Left ventricle myocardium inferior (tissue), 1 donor: ENCODE measurements at regions not wholly inside any gene's neighbourhood (a gene's known extent, or its start where the extent isn't known, plus 50 kb on each side); places are given as distances from the start of the nearest gene placed in this dataset.
"Not testable (repeated sequence)": the region's sequence is repeated elsewhere in the genome, so short reads cannot be mapped to it uniquely, and the experiment has no call there.

Experiments
- DNase-seq: peaks from one replicate; pipeline ENCODE4 v3.0.0-alpha.2; 2020
- H3K27ac ChIP-seq: fragments of 200-600 bp; replicated peaks from 2 replicates; pipeline ENCODE4 v1.8.0; 2021
- H3K27me3 ChIP-seq: fragments of 200-600 bp; 2 replicates; pipeline ENCODE4 v1.8.0; 2021; ENCODE audit warnings: low read depth
- H3K36me3 ChIP-seq: fragments of 200-600 bp; 2 replicates; pipeline ENCODE4 v1.8.0; 2021
- H3K4me1 ChIP-seq: fragments of 200-600 bp; 2 replicates; pipeline ENCODE4 v1.8.0; 2021
- H3K4me3 ChIP-seq: fragments of 200-600 bp; 2 replicates; pipeline ENCODE4 v1.8.0; 2021; ENCODE audit warnings: mild to moderate bottlenecking, moderate library complexity
- H3K9me3 ChIP-seq: fragments of 200-600 bp; replicated peaks from 2 replicates; pipeline ENCODE4 v1.8.0; 2021
- CTCF ChIP-seq: fragments of 200-600 bp; IDR thresholded peaks from 2 replicates; pipeline ENCODE4 v1.8.0; 2021; ENCODE audit warnings: antibody characterized with exemption, mild to moderate bottlenecking, borderline replicate concordance
- intact Hi-C: fragments of 100-400 bp; cut with micrococcal nuclease; formaldehyde crosslinking; loops from one replicate; pipeline ENCODE4 v1.11.0; 2022
- donor health status: DM: no; HTN: yes; CAD: no; lungs with severe emphysema.

DNA sequence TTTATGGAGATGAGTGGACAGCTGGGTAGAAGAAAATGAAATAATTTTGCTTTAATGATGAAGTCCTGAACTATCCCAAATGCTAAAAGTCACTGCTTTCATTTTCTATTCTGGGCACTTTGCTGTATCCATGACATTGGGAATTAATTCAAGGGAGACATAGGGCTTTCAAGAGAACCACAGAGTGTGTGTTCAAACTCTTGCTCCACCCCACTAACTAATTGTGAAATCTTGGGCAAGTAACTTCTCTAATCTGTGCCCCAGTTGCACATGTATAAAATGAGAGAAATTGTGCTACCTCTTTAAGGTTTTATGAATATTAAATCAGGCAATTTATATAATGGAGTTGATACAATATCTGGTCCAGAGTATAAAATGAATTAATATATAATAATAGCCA, 1422.0 kb downstream of the ADGRL3 start:
- Histone ChIP-seq H3K4me1 (no peaks in the 10 kb centered on the region), H3K36me3 (no peaks in the 10 kb centered on the region), H3K4me3 (no peak overlapping the region), H3K9me3 (no peaks in the 10 kb centered on the region), H3K27me3 (no peaks in the 10 kb centered on the region), H3K27ac (no peak overlapping the region)
- no peak for DNase-seq
- TF ChIP-seq CTCF = no peak
- intact Hi-C loops = no loop called here

- Histone ChIP-seq H3K4me3 (no peak overlapping the region), H3K36me3 (no peaks in the 10 kb centered on the region), H3K27me3 (no peaks in the 10 kb centered on the region), H3K9me3 (no peaks in the 10 kb centered on the region), H3K4me1 (no peaks in the 10 kb centered on the region), H3K27ac (no peak overlapping the region)
- no peak for TF ChIP-seq CTCF
- DNase-seq = no peak
- intact Hi-C loops = no loop called here
These were observed 1419.8 kb downstream of the ADGRL3 start for GRCh38 chr4:62619971-62620370.

DNA sequence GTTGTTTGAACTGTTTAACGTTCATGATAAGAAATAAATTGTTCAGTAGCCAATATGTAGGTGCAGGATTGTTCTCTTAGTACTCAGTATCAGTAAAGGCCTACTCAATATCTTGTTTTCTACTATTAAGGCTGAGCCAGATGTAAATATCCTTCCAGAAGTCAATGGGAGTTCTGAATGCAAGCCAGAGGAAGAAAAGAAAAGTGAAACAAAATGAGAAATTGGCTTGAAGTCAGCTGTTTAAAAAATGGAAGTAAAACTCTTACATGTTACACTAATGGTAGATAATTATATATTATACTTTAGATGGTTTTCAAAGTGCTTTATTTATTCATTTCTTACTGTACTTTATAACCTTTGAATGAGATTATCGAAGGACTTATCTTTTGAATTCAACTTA, 1417.9 kb downstream of the ADGRL3 start:
- Histone ChIP-seq H3K36me3 (no peaks in the 10 kb centered on the region), H3K27me3 (no peaks in the 10 kb centered on the region), H3K4me1 (no peaks in the 10 kb centered on the region), H3K9me3 (no peaks in the 10 kb centered on the region), H3K4me3 (no peak overlapping the region), H3K27ac (no peak overlapping the region)
- no peak for TF ChIP-seq CTCF
- DNase-seq = no peak
- intact Hi-C loops = no loop called here

DNA sequence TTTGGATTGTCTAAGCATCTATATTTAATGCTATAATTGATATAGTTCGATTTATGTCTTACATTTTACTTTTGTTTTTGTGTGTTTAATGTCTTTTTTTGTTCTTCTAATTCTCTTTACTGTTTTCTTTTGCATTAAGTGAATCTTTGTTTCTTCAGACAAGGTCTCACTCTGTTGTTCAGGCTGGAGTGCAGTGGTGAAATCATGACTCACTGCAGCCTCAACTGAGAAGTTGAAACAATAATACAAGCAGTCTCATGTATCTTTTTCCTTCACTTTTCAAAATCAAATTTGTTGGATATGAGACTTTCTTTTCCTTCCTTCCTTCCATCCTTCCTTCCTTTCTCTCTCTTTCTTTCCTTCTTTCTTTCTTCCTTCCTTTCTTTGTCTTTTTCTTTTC, 1401.6 kb downstream of the ADGRL3 start:
- H3K36me3 ChIP-seq = no peaks in the 10 kb centered on the region
- intact Hi-C loops = no loop called here
- no peak overlapping the region for H3K4me3 ChIP-seq
- no peak overlapping the region for H3K27ac ChIP-seq
- no peaks in the 10 kb centered on the region for H3K4me1 ChIP-seq
- H3K27me3 ChIP-seq = no peaks in the 10 kb centered on the region
- H3K9me3 ChIP-seq = no peaks in the 10 kb centered on the region
- no peak for DNase-seq
- no peak for TF ChIP-seq CTCF

- intact Hi-C loops = not testable (repeated sequence)
These were observed 1395.1 kb downstream of the ADGRL3 start for GRCh38 chr4:62595265-62595664.

More at GRCh38 chr4:62595265-62595664, 1395.1 kb downstream of the ADGRL3 start:
- not testable (repeated sequence) for H3K4me1 ChIP-seq, H3K36me3 ChIP-seq, H3K9me3 ChIP-seq, H3K27me3 ChIP-seq, H3K27ac ChIP-seq, H3K4me3 ChIP-seq
- peak; percentile 64 for TF ChIP-seq CTCF
- DNase-seq = peak; percentile 26
